Thyroid gland (tissue), 4 donors: ENCODE measurements at regions not wholly inside any gene's neighbourhood (a gene's known extent, or its start where the extent isn't known, plus 50 kb on each side); places are given as distances from the start of the nearest gene placed in this dataset.

ENCODE experiments used
- DNase-seq, 2 donors: peaks; one replicate each; pipeline ENCODE4 v3.0.0-alpha.2; 2019
- H3K27ac ChIP-seq, 3 donors: fragments of 200-600 bp; sonication (generic); 1 replicate in 2 of 3; 2 replicates in 1 of 3; pipeline ENCODE4 v1.5.1; 2016 to 2019; ENCODE audit warnings: mild to moderate bottlenecking in 1 of 3, moderate library complexity in 1 of 3
- H3K27me3 ChIP-seq: fragments of 200-600 bp; sonication (generic); one replicate; pipeline ENCODE4 v1.5.1; 2019
- H3K36me3 ChIP-seq, 2 donors: fragments of 200-600 bp; sonication (generic); one replicate each; pipeline ENCODE4 v1.5.1; 2016 to 2019
- H3K4me1 ChIP-seq, 2 donors: fragments of 200-600 bp; sonication (generic); one replicate each; pipeline ENCODE4 v1.5.1; 2017 to 2019
- H3K4me3 ChIP-seq, 3 donors: fragments of 200-600 bp; sonication (generic); replicated peaks in 1 of 3; 1 replicate in 2 of 3; 2 replicates in 1 of 3; pipeline ENCODE4 v1.5.1; 2016; ENCODE audit warnings: mild to moderate bottlenecking in 1 of 3
- H3K9me3 ChIP-seq: fragments of 200-600 bp; sonication (generic); one replicate; pipeline ENCODE4 v1.5.1; 2017
- CTCF ChIP-seq, 6 experiments: fragments of 200-600 bp in 3 of 6; fragments of 450-650 bp in 3 of 6; sonication (generic) in 3 of 6; IDR thresholded peaks; one replicate each; pipeline ENCODE4 v1.5.1; 2016 to 2019; ENCODE audit warnings: antibody characterized with exemption in 6 of 6, mild to moderate bottlenecking in 2 of 6, inconsistent platforms in 1 of 6, moderate library complexity in 1 of 6
- POLR2A ChIP-seq, 2 donors: fragments of 450-650 bp; IDR thresholded peaks; one replicate each; pipeline ENCODE4 v1.6.1; 2017; ENCODE audit warnings: antibody characterized with exemption in 2 of 2, mild to moderate bottlenecking in 2 of 2, moderate library complexity in 1 of 2
- WGBS, 2 donors: methylation state at CpG; one replicate each; pipeline ENCODE4 v1.1.5; 2017; 5-methylcytosine and 5-hydroxymethylcytosine counted together
- intact Hi-C: fragments of 100-400 bp; cut with DNase I; formaldehyde crosslinking; loops from one replicate; pipeline ENCODE4 v1.15.1; 2023

- no peak for DNase-seq
- no peaks in the 10 kb centered on the region for H3K9me3 ChIP-seq
- H3K27me3 ChIP-seq, result no peaks in the 10 kb centered on the region
- no peaks in the 10 kb centered on the region for H3K36me3 ChIP-seq
- H3K4me1 ChIP-seq, result no peaks in the 10 kb centered on the region
- no peak overlapping the region for H3K27ac ChIP-seq
- WGBS, 2 donors, result 81 to 86% methylated on average over 3 of the region's 3 CpGs
- TF ChIP-seq CTCF (IDR thresholded peaks at IDR 0.05), result no peak
- TF ChIP-seq POLR2A (IDR thresholded peaks at IDR 0.05), result no peak
- intact Hi-C loops, result no loop called here
- no peak overlapping the region for H3K4me3 ChIP-seq
These were observed 260.5 kb upstream of the DDX53 start for GRCh38 chrX:22739276-22739675.

GRCh38 chrX:22740836-22741235 is 258.9 kb upstream of the DDX53 start:
- TF ChIP-seq CTCF (IDR thresholded peaks at IDR 0.05) (no peak), POLR2A (IDR thresholded peaks at IDR 0.05) (no peak)
- intact Hi-C loops, result no loop called here
- Histone ChIP-seq H3K36me3 (no peaks in the 10 kb centered on the region), H3K27me3 (no peaks in the 10 kb centered on the region), H3K4me1 (no peaks in the 10 kb centered on the region), H3K27ac (no peak overlapping the region), H3K9me3 (no peaks in the 10 kb centered on the region), H3K4me3 (no peak overlapping the region)
- DNase-seq, result no peak
- WGBS, 2 donors, result 71 to 72% methylated on average over 4 of the region's 4 CpGs

- WGBS, 2 donors, result 78 to 87% methylated on average over 1 of the region's 1 CpG
- intact Hi-C loops, result no loop called here
- no peak for DNase-seq
These were observed 257.6 kb upstream of the DDX53 start for GRCh38 chrX:22742174-22742573.

GRCh38 chrX:22746081-22746480 is 253.7 kb upstream of the DDX53 start:
- Histone ChIP-seq H3K4me3 (no peak overlapping the region), H3K36me3 (no peaks in the 10 kb centered on the region), H3K27me3 (no peaks in the 10 kb centered on the region), H3K27ac (no peak overlapping the region), H3K9me3 (no peaks in the 10 kb centered on the region), H3K4me1 (no peaks in the 10 kb centered on the region)
- intact Hi-C loops, result no loop called here
- peak; percentile 48 to 68 for DNase-seq
- TF ChIP-seq POLR2A (IDR thresholded peaks at IDR 0.05), result no peak
- TF ChIP-seq CTCF (IDR thresholded peaks at IDR 0.05), result no peak
- 57 to 70% methylated on average over 4 of the region's 4 CpGs for WGBS, 2 donors

More at GRCh38 chrX:22742174-22742573, 257.6 kb upstream of the DDX53 start:
- Histone ChIP-seq H3K36me3 (no peaks in the 10 kb centered on the region), H3K4me3 (no peak overlapping the region), H3K27me3 (no peaks in the 10 kb centered on the region), H3K27ac (no peak overlapping the region), H3K9me3 (no peaks in the 10 kb centered on the region), H3K4me1 (no peaks in the 10 kb centered on the region)
- no peak for TF ChIP-seq POLR2A (IDR thresholded peaks at IDR 0.05)
- no peak for TF ChIP-seq CTCF (IDR thresholded peaks at IDR 0.05)

- WGBS, 2 donors, result 31 to 32% methylated on average over 7 of the region's 7 CpGs
- intact Hi-C loops, result no loop called here
- no peak overlapping the region for H3K27ac ChIP-seq
- H3K27me3 ChIP-seq, result no peaks in the 10 kb centered on the region
- DNase-seq, result peak; percentile 20 to 33
- no peak for TF ChIP-seq POLR2A (IDR thresholded peaks at IDR 0.05)
- TF ChIP-seq CTCF (IDR thresholded peaks at IDR 0.05), result peak; percentile 16 to 60 (median 46)
- H3K36me3 ChIP-seq, result no peaks in the 10 kb centered on the region
- no peaks in the 10 kb centered on the region for H3K9me3 ChIP-seq
- no peak overlapping the region for H3K4me3 ChIP-seq
- H3K4me1 ChIP-seq, result no peaks in the 10 kb centered on the region
These were observed 251.4 kb upstream of the DDX53 start for GRCh38 chrX:22748093-22748999.
